ENCODE measurements at regions not wholly inside any gene's neighbourhood (a gene's known extent, or its start where the extent isn't known, plus 50 kb on each side); places are given as distances from the start of the nearest gene placed in this dataset.

DNA sequence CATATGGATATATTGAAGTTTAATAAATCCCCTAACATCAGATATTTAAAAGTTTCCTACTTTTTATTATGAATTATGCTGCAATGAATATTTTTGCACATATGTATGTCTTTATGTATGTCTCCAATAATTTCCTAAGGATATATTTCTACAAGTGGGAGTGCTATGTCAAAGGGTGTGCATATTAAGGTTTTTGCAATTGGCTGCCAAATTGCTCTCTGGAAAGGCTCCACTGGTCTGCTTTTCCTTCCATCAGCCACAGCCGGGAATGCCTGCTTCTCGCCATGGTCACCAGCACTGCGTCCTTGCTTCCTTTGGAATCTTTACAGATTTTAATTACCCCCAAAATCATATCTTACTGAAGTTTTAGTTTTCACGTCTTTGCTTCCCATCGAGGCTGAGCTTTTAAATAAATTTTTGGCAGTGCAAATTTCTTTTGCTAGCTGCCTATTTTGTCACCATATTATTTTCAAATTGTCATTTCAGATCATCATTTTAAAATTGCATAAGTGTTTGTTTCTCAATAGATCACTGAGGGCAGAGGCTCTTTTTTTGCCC is 221.7 kb downstream of the SNX19 start:
- TF ChIP-seq EP300 (IDR thresholded peaks at IDR 0.05), result no peak
- TF ChIP-seq, protein P1, sequence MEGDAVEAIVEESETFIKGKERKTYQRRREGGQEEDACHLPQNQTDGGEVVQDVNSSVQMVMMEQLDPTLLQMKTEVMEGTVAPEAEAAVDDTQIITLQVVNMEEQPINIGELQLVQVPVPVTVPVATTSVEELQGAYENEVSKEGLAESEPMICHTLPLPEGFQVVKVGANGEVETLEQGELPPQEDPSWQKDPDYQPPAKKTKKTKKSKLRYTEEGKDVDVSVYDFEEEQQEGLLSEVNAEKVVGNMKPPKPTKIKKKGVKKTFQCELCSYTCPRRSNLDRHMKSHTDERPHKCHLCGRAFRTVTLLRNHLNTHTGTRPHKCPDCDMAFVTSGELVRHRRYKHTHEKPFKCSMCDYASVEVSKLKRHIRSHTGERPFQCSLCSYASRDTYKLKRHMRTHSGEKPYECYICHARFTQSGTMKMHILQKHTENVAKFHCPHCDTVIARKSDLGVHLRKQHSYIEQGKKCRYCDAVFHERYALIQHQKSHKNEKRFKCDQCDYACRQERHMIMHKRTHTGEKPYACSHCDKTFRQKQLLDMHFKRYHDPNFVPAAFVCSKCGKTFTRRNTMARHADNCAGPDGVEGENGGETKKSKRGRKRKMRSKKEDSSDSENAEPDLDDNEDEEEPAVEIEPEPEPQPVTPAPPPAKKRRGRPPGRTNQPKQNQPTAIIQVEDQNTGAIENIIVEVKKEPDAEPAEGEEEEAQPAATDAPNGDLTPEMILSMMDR (IDR thresholded peaks at IDR 0.05), result no peak
